Renal cortex interstitium (tissue), 11 donors: ENCODE measurements at regions not wholly inside any gene's neighbourhood (a gene's known extent, or its start where the extent isn't known, plus 50 kb on each side); places are given as distances from the start of the nearest gene placed in this dataset.

ENCODE experiments used
- DNase-seq, 11 donors: peaks; one replicate each; pipeline ENCODE4 v3.0.0-alpha.2; 2013; ENCODE audit warnings: low read depth in 9 of 11, low spot score in 4 of 11; ENCODE audit errors: extremely low read depth in 1 of 11

DNA sequence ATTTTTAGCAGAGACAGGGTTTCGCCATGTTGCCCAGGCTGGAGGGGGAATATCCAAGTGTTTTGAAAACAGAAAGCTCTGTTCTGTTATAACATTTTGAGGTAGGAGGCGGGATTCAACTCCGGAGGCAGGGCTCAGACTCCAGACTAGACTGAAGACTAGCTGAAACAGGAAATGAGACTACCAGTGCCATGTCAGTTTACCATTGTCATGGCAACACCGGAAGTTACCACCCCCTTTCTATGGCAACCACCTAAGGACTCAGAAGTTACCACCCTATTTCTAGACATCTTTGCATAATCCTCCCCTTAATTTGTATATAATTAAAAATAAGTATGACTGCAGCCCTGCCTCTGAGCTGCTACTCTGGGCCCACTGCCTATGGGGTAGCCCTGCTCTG lies 1069.1 kb upstream of the AUTS2 start:
- no peak for DNase-seq

DNA sequence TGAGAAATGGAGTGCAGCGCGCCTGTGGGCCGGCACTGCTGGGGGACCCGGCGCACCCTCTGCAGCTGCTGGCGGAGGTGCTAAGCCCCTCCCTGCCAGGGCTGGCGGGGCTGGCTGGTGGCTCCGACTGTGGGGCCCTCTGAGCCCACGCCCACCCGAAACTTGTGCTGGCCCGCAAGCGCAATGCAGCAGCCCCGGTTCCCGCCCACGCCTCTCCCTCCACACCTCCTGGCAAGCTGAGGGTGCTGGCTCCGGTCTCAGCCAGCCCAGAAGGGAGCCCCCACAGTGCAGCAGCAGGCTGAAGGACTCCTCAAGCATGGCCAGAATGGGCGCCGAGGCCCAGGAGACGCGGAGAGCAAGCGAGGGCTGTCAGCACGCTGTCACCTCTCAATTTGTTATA lies 1063.0 kb upstream of the AUTS2 start:
- no peak for DNase-seq

GRCh38 chr7:68537051-68537773 lies 1061.1 kb upstream of the AUTS2 start:
- no peak for DNase-seq

GRCh38 chr7:68537774-68538071 lies 1060.6 kb upstream of the AUTS2 start:
- no peak for DNase-seq

GRCh38 chr7:68542831-68543230 lies 1055.4 kb upstream of the AUTS2 start:
- DNase-seq = no peak

DNA sequence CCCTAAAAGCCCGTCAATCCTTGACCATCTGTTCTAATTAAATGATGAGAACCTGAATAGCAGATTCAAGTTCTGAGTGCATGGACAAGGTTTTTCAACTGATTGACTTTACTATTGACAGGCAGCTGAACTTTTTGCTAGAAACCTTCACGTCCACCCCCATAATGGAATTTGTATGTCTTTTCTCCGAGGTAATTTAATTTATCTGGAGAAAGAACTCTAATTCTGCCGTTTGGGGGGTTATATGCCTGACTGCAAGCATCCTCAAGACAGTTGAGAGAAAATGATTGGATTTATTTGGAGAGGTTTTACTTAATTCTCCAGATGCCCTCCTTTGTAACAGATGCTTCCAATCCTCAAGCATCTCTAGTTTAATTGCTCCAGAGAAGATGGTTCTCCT lies 1053.4 kb upstream of the AUTS2 start:
- DNase-seq = no peak

DNA sequence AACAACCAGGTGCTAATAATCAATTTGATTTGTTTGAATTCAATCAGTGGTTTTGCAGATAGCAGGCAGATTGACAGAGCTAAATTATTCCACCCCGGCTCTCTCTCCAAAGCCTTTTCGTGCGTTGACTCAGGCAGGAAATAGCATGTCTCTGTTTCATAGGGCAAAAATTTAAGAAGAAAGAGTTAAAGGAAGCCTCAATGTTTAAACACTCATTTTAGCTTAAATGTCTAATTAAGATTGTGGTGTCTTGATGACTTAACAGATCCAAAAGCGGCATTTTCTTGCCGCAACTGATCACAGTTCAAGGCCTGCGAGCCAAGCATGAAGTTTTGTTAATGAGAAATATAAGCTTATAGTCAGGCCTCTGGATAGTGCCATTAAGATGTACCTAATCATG lies 1051.1 kb upstream of the AUTS2 start:
- no peak for DNase-seq

- DNase-seq = no peak
Observed at GRCh38 chr7:68547799-68548198, 1050.5 kb upstream of the AUTS2 start.

- DNase-seq = no peak
Observed at GRCh38 chr7:68550027-68550426, 1048.2 kb upstream of the AUTS2 start.

GRCh38 chr7:68550635-68551034 lies 1047.6 kb upstream of the AUTS2 start:
- DNase-seq = no peak

GRCh38 chr7:68556537-68556936 lies 1041.7 kb upstream of the AUTS2 start:
- DNase-seq = no peak

- no peak for DNase-seq
Observed at GRCh38 chr7:68559518-68559917, 1038.8 kb upstream of the AUTS2 start.

DNA sequence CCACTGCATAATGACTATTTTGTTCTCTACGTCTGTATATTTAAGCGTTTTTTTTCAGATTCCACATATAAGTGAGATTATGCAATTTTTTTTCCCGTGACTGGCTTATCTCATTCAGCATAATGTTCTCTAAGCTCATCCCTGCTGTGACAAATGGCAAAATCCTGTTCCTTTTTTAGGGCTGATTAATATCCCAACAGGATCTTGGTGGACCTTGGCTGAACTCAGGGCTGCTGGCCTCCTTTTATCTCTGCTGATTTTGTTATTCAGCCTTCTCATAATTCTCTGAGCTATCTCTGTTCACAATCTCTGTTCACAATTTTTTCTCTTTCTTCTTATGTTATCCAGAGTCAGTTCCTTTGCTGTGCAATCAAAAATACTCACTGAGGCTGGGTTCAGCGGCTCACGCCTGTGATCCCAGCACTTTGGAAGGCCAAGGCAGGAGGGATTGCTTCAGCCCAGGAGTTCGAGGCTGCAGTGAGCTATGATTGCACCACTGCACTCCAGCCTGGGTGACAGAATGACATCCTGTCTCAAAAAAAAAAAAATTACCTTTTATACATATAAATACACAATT lies 1035.9 kb upstream of the AUTS2 start:
- DNase-seq = no peak

DNA sequence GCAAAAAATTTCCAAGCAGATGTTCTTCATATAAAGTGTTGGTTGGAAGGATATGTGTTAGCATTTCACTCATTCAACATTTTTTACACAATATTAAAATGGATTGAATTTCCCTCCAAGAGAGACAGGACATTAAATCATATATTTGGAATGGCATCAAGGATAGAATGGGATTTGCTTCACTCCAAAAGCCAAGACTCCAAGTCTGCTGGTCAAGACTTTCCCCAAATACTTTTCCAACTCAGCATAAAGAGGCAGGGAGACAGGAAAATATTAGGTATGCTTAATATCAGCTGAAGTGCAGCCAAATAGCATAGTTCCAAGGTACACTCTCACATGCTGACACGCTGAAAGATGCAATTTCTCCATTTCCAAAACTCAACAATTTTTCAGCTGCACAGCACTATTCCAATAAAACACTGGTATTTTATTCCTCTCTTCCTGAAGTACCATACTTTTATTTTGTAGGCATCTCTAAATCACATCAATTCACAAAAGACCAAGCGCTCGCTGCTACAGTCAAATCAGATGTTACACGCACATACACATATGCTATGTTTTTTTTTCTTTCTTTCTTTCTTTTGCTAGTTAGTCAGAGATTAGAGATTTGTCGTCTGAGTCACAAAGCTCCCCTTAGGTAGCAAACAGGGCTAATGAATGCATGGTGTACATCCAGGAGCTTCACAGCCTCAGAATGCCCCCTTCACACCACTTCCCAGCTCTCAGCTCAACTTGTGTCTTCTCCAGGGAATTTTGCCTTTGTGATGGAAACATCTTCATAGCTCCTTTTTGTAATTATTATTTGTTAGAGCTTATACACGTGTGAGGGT lies 1033.8 kb upstream of the AUTS2 start:
- no peak for DNase-seq

DNA sequence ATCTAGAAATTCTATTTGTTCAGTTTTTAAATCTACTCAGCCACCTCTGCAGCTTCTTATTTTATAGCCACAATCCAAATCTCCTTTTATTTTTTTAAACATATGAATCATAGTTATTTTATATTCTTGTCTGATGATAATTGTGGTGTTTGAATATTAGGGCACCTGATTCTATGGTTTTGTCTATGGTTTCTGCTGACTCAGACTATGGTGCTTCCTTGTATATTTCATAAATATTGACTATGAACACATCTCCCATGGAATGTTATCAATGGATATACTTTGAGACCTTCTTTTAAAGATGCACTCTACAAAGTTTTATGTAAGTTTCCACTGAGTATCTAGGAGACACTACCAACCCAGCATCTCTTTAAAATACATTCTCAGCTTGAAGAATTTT lies 1027.0 kb upstream of the AUTS2 start:
- DNase-seq = no peak

GRCh38 chr7:68573271-68574005 lies 1024.8 kb upstream of the AUTS2 start:
- DNase-seq = no peak

DNA sequence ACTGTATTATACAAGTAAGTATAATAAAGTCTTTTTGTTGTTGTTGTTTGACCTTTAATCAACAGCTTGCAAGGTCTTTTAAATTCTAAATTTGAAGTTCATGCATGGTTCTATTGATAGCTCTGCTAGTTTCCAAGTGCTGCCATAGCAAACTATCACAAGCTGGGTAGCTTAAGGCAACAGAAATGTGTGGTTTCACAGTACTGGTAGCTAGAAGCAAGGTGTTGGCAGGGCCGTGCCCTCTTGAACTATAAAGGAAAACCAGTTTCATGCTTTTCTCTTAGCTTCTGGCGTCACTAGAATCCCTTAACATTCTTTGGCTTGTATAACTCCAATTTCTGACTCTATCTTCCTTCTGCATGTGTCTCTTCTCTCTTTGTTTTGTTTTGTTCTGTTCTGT lies 1021.9 kb upstream of the AUTS2 start:
- no peak for DNase-seq

DNA sequence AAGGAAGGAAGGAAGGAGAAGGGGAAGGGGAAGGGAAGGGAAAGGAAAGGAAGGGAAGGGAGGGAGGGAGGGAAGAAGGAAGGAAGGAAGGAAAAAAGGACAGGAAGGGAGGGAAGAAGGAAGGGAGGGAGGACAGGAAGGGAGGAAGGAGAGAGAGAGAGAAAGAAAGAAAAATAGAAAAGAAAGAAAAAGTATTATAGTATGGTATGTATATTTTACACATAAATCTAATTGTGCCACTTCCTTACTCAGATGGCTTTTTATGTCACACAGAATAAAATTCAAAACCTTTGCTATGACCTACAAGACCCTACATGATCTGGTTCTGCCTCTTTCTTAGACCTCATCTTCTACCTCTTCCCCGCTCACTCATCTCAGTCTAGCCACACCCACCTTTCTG lies 1016.9 kb upstream of the AUTS2 start:
- no peak for DNase-seq

DNA sequence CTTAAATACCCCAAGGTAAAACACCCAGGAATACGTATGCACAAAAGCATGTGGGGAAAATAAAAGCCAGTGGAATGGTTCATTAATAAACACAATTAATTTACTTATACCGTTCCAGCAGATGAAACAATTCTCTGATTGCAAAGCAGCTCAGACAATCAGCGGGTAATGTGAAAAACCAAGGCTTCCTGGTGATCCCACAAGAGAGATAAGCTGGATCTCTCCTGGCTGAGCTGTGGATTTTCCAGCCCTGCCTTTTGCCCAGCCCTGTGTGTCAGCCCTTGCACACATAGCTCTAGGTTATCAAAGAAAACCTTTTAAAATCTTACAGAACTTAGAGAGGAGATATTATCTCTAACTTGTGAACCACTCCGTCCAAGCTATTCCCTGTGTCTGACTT lies 1010.7 kb upstream of the AUTS2 start:
- DNase-seq = no peak

GRCh38 chr7:68601826-68602225 lies 996.4 kb upstream of the AUTS2 start:
- DNase-seq = no peak
